Stimulated activated CD8-positive, alpha-beta memory T cell treated with anti-CD3 and anti-CD28 coated beads, Interleukin-4, amount 100 ng/mL, for 48 hours (primary cell): ENCODE measurements at regions not wholly inside any gene's neighbourhood (a gene's known extent, or its start where the extent isn't known, plus 50 kb on each side); places are given as distances from the start of the nearest gene placed in this dataset.

Experiments
- DNase-seq: peaks from one replicate; pipeline ENCODE4 v3.0.0-alpha.2; 2020

DNA sequence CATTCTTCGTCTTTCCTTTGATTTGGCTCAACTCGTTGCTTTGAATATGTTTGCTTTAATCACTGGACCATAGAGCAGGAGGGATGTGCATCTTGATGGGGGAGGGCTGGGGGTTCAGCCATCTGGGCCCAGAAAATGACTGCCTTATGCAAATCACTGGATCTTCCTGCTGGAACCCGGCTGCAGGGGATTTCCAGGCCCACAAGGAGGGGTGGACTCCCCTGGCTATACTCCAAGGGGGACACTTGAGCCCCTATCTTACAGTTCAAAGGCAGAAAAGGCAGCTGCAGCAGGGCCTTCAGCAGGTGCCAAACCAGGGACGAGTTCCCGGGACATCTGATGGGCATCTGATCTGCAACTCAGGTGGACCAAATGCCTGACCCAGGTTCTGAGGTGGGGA is 122.5 kb downstream of the DICER1 start:
- no peak for DNase-seq

DNA sequence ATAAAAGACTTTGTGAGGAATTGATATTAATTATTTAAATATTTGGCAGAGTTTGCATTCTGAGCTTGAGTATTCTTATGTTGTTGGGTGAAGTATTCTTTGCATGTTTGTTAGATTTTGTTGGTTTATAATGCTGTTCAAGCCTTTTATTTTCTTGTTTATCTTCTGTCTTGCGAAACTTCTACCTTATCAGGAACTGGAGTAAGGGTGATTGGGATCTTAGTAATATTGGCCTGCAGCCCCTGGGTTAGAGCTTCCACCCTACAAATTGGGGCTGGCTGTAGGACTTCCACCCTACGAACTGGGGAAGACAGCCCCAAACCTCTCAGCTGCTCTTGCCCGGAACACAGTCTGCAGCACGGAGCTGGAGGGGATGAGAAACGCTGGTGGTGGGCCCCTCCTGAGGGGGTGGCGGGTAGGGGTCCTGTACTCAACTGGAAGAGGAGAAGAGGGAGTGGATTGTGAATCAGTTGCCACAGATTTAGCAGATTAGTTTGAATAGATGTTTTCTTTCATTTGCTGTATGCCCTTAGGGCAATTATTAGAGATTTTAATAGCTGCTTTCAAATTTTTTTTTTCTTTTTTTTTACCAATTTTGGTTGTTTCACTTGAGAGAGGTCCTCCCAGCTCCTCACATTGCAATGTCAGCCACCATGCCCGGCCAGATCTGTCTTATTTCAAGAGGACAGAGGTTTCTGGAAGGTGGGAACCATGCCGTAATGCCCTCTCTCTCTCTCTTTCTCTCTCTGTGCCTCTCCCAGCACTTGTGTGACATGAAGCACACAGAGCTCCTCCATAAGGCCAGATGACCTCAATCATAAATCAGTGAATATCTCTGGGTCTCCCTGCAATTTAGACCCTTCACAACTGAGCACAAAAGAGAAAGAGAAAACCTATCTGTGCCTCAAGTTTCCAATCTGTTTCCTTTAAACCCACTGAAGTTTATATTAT is 123.4 kb downstream of the DICER1 start:
- DNase-seq: no peak

DNA sequence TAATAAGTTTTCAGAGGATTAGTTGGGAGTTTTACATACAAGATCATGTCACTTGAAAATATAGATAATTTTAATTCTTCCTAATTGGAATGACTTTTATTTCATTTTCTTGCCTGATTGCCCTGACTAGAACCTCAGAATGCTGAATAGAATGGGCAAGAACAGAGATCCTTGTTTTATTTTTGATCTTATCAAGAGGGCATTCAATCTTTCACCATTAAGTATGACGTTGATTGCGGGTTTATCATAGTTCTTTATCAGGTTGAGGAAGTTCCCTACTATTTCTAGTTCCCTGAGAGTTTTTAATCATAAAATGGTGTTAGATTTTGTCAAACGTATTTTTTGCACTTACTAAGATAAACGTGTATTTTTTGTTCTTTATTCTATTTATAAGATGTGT is 124.3 kb downstream of the DICER1 start:
- no peak for DNase-seq

DNA sequence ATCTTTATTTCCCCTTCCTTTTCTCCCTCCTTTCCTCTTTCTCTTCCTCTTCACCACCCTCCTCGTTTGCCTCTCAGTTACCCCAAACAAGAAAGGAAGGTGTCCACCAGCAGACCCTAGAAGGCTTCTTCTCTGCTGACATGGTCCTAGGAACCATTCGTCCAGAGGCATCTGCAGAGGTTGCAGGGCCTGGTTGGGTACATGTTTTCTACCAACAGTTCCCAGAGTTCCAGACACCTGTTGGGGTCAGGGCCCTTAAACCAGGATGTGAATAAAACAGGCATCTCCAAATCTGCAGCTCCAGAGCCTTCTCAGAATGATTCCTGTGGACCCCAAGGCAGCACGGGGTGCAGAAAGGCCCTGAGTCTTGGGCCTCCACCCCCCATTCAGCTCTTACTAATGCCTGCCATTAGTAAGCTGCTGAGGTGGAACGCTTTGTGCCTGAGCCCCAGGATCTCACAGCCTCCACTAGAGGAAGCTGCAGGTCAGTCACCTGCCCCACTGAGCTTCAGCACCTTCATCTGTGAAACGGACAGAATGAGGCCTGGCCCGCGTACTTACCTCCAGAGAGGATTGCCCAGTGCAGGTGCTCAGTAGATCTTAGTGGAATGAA is 130.4 kb downstream of the DICER1 start:
- peak; percentile 10 for DNase-seq

DNA sequence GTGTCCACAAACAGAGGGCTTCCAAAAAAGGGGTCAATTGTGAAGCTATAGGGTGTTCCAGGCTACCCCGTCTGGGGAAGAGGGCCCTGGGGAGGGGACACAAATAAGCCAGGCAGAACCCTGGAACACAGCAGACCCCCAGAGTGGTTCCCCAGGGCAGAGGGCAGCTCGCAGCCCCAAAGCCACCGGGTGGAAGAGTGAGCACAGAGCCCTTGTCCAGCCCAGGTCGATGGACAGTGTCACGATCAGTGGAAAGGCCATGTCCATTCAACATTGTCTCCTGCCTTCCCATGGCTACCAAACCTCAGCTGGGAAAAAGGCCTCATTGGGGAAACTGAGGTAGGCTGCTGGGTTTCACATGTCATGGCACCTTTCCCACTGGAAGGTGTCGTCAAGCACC is 131.4 kb downstream of the DICER1 start:
- DNase-seq: peak; percentile 1

DNA sequence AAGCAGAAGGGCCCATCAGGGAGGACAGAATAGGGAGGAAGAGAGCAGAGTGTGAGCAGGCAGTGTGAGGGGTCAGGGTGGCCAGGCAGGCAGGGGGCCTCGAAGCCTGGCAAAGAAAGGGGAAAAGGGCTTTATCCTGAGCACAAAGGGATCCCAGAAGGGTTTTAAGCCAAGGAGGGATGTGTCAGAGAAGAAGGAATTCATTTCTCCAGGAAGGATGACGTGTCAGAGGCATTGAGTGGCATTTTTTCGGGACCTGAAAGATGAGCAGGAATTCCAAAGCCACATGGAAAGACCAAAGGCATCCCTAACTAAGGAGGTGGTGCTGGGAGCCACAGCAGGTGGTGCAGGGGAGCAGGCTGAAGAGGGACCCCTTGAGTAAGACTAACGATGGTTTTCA is 132.1 kb downstream of the DICER1 start:
- no peak for DNase-seq

DNA sequence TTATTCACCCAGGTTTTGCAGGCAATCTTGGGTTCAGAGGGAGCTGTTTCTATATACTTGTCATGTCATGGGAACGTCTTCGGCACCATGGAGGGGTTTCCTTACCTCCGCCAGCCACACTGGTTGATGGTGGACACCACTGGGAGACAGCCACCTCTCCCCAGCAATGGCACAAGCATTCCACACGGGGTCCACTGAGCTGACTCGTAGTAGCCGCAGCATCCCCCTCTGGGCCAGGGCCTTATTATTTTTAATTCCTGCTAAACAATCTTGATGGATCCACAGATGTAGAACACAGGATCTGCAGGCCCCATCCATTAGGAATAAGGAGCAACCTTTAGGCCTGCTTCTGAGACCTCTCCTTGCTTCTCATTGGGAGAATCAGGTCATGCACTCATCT is 132.9 kb downstream of the DICER1 start:
- no peak for DNase-seq

DNA sequence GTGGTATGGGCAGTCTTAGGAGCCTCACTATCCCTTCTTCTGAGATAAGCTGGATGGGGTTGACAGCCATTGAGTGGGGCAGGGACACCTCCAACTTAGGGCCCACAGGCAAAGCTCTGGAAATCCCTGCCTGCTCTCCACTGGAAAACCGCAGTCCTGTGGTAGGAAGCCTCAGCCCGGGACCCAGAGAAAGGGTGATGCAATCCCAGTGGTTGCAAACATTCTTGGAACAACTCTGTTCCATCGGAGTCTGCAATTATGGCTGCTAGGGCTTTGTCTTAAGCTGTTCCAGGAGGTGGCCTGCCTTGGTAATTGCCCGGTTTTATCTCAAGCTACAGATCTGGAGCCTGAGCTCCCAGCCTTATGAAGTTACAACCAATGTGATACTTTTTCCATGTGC is 133.4 kb downstream of the DICER1 start:
- no peak for DNase-seq

DNA sequence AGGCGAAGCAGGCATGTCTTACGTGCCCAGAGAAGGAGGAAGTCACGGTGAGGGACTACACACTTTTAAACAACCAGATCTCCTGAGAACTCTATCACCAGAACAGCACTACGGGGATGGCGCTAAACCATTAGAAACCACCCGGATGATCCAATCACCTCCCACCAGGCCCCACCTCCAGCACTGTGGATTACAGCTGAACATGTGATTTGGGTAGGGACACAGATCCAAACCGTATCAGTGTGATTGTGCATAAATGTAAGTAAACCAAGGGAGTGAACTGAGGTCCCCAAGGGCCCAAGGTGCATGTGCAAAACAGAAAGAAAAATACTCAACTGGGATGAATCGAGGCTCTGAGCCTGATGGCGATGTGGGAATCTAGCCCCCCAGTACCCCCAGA is 134.2 kb downstream of the DICER1 start:
- DNase-seq: no peak

DNA sequence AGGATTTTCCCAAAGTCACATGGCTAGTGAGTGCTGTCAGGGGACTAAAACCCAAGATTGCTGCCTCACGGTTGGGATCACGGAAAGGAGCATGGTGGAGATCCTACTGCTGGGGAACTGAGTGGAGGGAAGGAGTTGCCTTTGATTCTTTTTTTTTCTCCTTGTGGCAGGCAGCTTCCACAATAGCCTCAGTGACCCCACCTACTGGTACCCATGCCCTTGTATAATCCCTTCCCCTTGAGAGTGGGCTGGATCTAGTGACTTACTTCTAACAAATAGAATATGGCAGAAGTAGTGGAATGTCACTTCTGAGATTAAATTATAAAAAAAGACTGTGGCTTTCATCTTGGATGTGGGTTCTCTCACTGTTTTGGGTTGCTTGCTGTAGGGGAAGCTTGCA is 135.7 kb downstream of the DICER1 start:
- DNase-seq: no peak

DNA sequence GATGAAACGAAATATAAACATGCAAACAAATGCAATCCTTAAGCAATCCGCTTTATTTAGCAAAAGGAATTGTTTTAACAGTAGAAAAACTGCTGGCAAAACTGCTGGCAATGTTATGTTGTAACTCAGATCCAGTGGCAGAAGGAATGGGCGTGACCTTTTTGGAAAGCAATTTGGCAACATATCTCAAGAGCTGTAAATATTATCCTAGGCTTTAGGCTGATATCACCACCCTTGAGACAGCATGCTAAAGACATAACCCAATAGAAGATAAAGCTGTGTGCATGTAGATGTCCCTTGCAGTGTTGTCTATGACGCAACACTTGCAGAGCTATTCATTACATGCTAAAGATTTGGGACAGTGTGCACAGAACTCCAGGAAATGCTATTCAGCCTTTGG is 138.5 kb downstream of the DICER1 start:
- no peak for DNase-seq

DNA sequence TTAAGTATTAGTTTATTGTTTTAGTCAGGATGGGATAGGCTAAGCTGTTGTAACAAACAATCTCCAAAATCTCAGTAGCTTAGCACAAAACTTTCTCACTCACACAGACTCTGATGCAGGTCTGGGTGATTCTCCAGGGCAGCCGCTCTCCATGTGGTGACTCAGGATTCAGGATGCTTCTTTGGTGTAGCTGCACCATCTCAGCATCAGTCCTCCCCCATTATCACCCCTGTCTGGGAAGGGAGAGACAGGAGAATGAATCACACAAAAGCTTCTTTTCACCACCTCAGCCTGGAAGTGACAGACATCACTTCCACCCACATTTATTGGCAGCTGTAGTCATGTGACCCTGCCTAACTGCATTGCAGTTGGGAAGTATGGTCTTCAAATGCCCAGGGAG is 142.3 kb downstream of the DICER1 start:
- DNase-seq: no peak

DNA sequence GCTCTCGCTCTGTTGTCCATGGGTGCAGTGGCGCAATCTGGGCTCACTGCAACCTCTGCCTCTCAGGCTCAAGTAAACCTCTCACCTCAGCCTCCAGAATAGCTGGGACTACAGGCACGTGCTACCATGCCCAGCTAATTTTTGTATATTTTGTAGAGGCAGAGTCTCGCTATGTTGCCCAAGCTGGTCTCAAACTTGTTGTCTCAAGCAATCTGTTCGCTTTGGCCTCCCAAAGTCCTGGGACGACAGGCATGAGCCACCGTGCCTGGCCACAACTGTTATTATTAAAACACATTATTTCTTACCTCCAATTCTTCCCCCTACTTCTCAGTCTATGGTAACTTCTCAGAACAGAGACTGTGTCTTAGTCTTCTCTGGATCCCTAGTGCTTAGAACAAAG is 143.3 kb downstream of the DICER1 start:
- no peak for DNase-seq

DNA sequence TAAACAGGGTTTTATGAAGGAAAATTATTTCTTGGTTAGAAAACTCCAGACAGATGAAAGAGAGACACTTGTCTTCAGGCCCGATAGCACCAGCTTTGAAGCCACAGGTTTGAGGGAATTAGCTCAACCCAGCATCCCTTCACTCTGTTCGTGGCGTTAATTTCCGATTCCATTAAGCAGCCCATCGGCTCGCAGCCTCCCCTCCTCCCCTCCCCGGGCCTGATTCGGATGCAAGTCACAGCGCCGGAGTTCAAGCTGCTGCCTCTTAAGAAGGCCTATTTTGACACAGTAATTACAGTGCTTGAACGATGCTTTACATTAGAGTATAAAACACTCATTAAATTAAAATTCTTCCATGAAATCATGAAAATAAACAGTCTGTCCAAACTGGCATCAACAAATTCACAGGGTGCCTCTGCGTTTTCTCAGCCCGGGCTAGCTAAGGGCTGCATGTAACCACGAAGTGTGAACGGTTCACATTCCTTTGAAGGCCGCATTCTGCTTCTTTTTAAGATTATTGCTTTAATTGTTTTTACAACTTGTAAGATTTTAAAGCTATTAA is 145.8 kb downstream of the DICER1 start:
- DNase-seq: no peak

DNA sequence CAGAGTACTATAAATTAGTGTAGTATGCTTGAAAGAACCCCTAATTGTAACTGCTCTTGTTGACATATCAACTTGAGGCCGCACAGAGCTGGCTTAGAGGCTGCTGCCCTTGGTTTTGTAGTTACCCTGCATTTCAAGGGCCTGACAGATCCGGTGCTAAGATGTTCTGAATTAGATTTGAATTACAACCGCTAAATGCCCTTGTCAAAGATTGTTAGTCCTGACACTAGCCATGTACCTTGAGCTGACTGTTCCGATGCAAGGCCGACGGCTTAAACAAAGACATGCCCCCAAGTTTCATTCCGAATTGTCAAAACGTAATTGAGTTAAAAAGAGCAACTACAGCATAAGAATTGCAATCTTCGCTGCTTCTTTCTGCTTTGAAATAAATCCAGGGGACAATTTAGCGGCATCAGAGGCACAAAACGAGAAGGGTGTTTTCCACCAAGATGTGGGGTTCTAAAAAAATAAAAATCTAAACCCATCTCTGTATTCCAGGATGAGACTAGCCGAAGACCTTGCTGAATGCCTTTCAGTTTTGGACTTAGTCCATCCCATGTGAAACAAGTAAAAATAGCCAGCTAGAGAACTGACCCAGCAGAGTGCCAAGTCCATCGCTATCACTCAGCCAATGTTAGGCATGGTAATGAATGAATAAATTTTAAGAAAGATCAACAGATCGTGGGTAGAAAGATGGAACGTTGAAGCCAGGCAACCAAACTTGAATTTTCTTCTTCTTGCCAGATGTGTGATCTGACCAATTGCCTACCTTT is 148.7 kb downstream of the DICER1 start:
- DNase-seq: no peak

DNA sequence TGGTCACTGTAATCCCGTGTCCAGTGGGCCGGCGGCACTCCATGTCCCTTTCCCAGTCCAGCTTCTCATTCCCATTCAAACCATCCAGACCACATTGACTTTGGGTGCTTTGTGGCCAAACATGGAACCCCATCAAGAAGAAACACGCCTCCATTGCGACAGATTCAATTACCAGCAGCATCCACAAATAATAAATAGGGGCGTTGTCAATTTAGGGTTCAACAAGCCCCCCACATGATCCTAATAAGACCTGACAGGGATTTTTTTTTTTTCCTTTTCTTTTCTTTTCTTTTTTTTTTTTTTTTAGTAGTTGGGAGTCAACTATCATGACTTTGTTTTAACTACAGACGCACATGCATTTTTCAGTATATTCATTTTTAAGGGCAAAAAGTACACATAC is 149.4 kb downstream of the DICER1 start:
- DNase-seq: no peak

DNA sequence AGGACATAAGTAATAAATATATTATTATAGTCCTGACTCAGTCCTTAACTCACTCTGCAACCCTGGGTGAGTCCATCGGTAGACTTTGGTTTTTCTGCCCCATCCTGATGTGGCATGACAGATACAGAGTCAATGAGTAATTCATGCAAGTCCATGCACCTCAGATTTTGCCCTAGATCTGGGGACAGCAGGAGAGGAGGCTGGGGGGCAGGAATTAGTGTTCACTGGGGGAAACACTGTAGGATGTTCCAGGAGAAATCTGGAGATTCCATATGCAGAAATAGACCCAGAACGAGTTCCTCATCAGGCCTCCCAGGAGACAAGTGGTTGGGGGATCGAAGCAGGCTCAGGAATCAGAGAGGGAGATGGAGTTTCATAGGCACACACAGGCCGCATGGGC is 150.8 kb downstream of the DICER1 start:
- DNase-seq: no peak

DNA sequence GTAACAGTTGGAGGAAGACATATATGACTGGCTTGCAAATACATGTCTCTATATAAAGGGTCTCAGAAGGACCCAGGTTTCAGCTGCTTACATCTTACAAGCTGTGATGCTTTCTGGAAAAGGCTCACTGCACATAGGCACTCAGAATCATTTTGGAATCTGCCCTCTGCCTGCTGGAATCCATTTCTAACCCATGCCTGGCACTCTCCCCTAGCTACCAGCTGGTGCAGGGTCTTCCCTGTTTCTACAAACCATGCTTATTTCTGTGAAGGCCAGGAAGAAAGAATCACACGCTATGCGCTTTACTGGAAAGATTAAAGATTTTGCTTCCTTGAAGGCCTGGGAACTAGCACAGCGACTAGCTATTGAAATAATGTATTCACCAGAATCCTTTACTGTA is 151.3 kb downstream of the DICER1 start:
- DNase-seq: no peak

DNA sequence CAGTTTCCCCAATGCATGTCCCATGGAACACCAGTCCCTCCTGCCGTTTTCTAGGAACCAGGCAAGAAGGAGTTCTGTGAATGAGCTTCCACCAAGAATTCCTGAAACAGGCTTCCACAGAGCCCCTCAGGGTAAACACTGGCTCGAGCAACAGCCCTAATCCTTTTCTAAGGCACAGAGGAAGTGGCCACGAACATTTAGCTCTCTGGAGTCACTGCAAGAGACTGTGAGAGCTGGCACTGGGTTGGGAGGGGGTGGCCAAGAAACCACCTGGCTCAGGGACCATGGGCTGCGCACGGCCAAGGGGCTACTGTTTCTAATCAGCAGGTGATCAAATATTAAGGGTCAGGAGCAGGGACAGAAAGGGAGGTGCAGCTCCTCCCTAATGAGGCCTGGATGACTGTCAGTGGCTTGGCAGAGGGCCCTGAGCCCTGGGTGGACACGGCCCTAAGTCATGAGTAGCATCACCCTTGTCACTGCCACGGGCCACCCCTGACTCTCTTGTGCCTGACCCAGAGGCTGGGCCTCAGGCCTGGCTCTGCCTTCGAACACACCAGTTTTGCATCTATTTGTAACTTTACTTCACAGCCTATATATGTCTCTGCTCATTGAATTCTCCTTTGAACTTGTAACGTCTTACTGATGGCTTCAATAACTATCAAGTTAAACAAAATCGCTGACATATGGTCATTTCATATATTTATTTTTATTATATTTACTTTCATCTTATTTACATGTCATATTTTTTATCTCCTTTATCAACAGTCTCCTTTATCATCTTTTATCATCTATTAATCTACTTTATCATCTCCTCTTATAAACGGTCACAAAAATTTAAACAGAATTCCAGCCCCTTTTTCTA is 154.0 kb downstream of the DICER1 start:
- no peak for DNase-seq

DNA sequence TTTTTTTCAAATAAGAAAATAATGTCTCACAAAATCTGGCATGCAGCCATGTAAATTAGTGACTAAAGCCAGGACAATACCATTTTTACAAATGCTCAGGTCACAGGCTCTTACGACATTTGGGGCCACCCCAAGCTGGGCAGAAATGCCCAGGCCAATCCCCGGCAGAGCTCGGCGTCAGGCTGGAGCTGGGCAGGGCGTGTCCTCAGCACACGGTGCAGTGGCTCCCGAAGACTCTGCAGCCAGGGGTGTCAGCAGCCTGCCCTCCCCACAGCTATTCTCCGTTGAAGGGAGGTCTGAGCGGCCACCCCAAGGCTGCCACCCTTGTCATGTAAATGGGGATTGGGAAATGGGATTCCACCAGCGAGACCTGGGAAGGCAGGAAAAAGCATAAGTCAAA is 158.6 kb downstream of the DICER1 start:
- no peak for DNase-seq

DNA sequence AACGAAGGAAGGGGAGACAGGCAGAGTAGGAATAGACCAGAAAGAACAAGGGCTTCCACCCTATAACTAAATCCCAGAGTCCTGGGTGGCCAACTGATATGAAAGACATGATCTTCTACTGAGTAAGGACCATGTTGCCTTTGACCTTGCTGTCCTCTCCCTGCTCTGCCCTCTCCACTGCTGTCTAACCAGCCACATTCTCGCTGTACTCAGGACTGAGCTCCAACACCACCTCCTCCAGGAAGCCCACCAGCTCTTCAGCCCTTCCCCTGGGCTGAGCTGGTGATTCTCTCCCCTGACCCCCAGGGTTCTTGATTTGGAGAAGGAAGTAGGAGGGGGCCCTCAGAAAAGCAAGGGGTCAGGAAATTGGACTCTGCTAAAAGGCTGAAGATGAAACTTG is 159.2 kb downstream of the DICER1 start:
- DNase-seq: no peak

DNA sequence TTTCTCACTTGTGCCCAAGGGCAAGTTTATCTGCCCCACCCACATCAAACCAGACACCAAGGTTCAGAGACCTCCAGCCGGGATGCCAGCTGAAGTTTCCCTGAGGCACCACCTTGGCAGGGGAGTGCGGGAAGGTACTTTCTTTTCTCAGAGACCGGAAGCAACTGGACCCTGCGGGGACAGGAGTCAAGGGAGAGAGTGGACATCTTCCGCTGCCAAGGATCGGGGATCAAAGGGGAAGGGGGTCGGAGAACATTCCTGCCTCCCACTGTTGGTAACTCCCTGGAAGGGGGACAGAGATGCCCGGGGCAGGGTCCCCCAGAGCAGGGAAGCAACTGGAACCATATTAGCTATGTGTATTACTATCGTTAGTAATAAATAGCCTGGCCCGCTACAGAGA is 161.8 kb downstream of the DICER1 start:
- no peak for DNase-seq

DNA sequence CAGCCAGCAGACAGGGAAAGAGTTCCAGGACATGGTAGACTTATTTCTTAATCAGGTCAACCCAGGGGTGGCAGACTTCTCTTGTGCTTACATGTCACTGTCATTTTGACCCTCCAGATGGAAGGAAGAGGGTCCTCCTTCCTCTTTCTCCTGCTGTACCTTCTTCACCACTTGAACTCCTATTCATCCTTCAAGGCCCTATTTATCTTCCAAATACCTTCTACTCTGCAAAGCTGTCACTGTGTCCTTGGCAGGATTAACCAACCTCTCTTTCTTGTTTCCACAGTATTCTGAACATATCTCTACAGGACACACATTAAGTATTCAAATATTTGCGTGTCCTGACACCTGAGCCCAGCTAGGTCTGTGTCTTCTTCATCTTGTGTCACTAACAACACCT is 163.1 kb downstream of the DICER1 start:
- DNase-seq: no peak
